HepG2 (cell line): ENCODE measurements at regions not wholly inside any gene's neighbourhood (a gene's known extent, or its start where the extent isn't known, plus 50 kb on each side); places are given as distances from the start of the nearest gene placed in this dataset.
A peak's percentile ranks its signal among the peaks of the same experiment; 100 is the strongest.
"Not testable (repeated sequence)": the region's sequence is repeated elsewhere in the genome, so short reads cannot be mapped to it uniquely, and the experiment has no call there.

Experiments
- ARNT2 ChIP-seq: sonication (generic); formaldehyde crosslinking; IDR thresholded peaks from 2 replicates; pipeline ENCODE4 v1.8.0; 2022; ENCODE audit warnings: mild to moderate bottlenecking, low read depth, missing genetic modification reagents, moderate library complexity
- FOXA3 ChIP-seq: IDR thresholded peaks from 2 replicates; pipeline ENCODE4 v1.6.1; 2016; ENCODE audit warnings: missing genetic modification reagents, missing compliant biosample characterization
- HDAC1 ChIP-seq: sonication (generic); formaldehyde crosslinking; IDR thresholded peaks from 2 replicates; pipeline ENCODE4 v1.5.1; 2020; ENCODE audit warnings: mild to moderate bottlenecking, missing genetic modification reagents
- KAT7 ChIP-seq: IDR thresholded peaks from 2 replicates; pipeline ENCODE4 v1.6.1; 2018; ENCODE audit warnings: borderline replicate concordance, missing compliant biosample characterization
- KMT2A ChIP-seq: sonication (generic); formaldehyde crosslinking; IDR thresholded peaks from 2 replicates; pipeline ENCODE4 v1.4.0; 2020; ENCODE audit warnings: missing genetic modification reagents
- MAZ ChIP-seq, 2 experiments: sonication (generic) in 1 of 2; formaldehyde crosslinking in 1 of 2; IDR thresholded peaks; 2 replicates each; pipeline versions ENCODE4 v1.5.0 to v1.6.1; 2012 to 2020; ENCODE audit warnings: low read depth in 2 of 2, mild to moderate bottlenecking in 2 of 2, borderline replicate concordance in 1 of 2, improper control_type of control experiment in 1 of 2, low read length in 1 of 2, missing genetic modification reagents in 1 of 2, moderate library complexity in 1 of 2
- NONO ChIP-seq, 2 experiments: fragments of 450-650 bp in 1 of 2; sonication (generic) in 1 of 2; formaldehyde crosslinking in 1 of 2; IDR thresholded peaks in 1 of 2; conservative IDR thresholded peaks in 1 of 2; 2 replicates each; pipeline versions ENCODE4 v1.6.1 to v1.8.0; 2017 to 2022; ENCODE audit warnings: mild to moderate bottlenecking in 1 of 2, missing genetic modification reagents in 1 of 2, moderate library complexity in 1 of 2
- NRL ChIP-seq: sonication (generic); formaldehyde crosslinking; IDR thresholded peaks from 2 replicates; pipeline ENCODE4 v1.5.0; 2020; ENCODE audit warnings: missing genetic modification reagents, mild to moderate bottlenecking, moderate library complexity, borderline replicate concordance
- ONECUT2 ChIP-seq: sonication (generic); formaldehyde crosslinking; IDR thresholded peaks from 2 replicates; pipeline ENCODE4 v1.4.0; 2020; ENCODE audit warnings: missing genetic modification reagents
- TARDBP ChIP-seq: sonication (generic); formaldehyde crosslinking; IDR thresholded peaks from 2 replicates; pipeline ENCODE4 v1.8.0; 2022; ENCODE audit warnings: mild to moderate bottlenecking, missing genetic modification reagents
- TEAD3 ChIP-seq: optimal IDR thresholded peaks from 2 replicates; pipeline ENCODE3; 2016; ENCODE audit warnings: borderline replicate concordance
- ZFP91 ChIP-seq: sonication (generic); formaldehyde crosslinking; IDR thresholded peaks from 2 replicates; pipeline ENCODE4 v1.9.0; 2022; ENCODE audit warnings: missing genetic modification reagents, mild to moderate bottlenecking, borderline replicate concordance
- ZFY ChIP-seq: sonication (generic); formaldehyde crosslinking; IDR thresholded peaks from 2 replicates; pipeline ENCODE4 v1.4.0; 2020; ENCODE audit warnings: missing genetic modification reagents
- TF ChIP-seq, protein P1 (sequence below): sonication (generic); formaldehyde crosslinking; IDR thresholded peaks from 2 replicates; pipeline ENCODE4 v1.8.1; 2022; ENCODE audit warnings: low read depth, mild to moderate bottlenecking, missing genetic modification reagents
- TF ChIP-seq, protein P2 (sequence below): sonication (generic); formaldehyde crosslinking; IDR thresholded peaks from 2 replicates; pipeline ENCODE4 v1.5.0; 2020; ENCODE audit warnings: missing genetic modification reagents
- TF ChIP-seq, protein P3 (sequence below): sonication (generic); formaldehyde crosslinking; IDR thresholded peaks from 2 replicates; pipeline ENCODE4 v1.4.0; 2020; ENCODE audit warnings: missing genetic modification reagents, borderline replicate concordance

- TF ChIP-seq, protein P1, sequence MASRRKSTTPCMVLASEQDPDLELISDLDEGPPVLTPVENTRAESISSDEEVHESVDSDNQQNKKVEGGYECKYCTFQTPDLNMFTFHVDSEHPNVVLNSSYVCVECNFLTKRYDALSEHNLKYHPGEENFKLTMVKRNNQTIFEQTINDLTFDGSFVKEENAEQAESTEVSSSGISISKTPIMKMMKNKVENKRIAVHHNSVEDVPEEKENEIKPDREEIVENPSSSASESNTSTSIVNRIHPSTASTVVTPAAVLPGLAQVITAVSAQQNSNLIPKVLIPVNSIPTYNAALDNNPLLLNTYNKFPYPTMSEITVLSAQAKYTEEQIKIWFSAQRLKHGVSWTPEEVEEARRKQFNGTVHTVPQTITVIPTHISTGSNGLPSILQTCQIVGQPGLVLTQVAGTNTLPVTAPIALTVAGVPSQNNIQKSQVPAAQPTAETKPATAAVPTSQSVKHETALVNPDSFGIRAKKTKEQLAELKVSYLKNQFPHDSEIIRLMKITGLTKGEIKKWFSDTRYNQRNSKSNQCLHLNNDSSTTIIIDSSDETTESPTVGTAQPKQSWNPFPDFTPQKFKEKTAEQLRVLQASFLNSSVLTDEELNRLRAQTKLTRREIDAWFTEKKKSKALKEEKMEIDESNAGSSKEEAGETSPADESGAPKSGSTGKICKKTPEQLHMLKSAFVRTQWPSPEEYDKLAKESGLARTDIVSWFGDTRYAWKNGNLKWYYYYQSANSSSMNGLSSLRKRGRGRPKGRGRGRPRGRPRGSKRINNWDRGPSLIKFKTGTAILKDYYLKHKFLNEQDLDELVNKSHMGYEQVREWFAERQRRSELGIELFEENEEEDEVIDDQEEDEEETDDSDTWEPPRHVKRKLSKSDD (CRISPR knock-in tag), result peak; percentile 99
- TF ChIP-seq HDAC1, result peak; percentile 88
- TF ChIP-seq FOXA3 (CRISPR knock-in tag), result peak; percentile 69
- 0 out of 2 replicates have a peak, but pooled peaks have one; percentile 11 for TF ChIP-seq ONECUT2
- TF ChIP-seq NONO (IDR thresholded peaks at IDR 0.05); MAZ (IDR thresholded peaks at IDR 0.05; ENCODE audit: borderline replicate concordance, low read depth, low read length): not testable (repeated sequence)
- TF ChIP-seq NONO (CRISPR knock-in tag; conservative IDR thresholded peaks at IDR 0.05), result peak; percentile 84
- TF ChIP-seq, protein P2, sequence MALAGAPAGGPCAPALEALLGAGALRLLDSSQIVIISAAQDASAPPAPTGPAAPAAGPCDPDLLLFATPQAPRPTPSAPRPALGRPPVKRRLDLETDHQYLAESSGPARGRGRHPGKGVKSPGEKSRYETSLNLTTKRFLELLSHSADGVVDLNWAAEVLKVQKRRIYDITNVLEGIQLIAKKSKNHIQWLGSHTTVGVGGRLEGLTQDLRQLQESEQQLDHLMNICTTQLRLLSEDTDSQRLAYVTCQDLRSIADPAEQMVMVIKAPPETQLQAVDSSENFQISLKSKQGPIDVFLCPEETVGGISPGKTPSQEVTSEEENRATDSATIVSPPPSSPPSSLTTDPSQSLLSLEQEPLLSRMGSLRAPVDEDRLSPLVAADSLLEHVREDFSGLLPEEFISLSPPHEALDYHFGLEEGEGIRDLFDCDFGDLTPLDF, result peak; percentile 88
- TF ChIP-seq NRL (CRISPR knock-in tag), result peak; percentile 74; the same call in 1 of the 2 replicates
- 0 out of 2 replicates have a peak, but pooled peaks have one; percentile 23 for TF ChIP-seq KAT7
- peak; percentile 82 for TF ChIP-seq MAZ (CRISPR knock-in tag; IDR thresholded peaks at IDR 0.05; ENCODE audit: low read depth)
- peak; percentile 68 for TF ChIP-seq TARDBP (CRISPR knock-in tag)
- peak; percentile 66; the same call in 1 of the 2 replicates for TF ChIP-seq KMT2A
- peak; percentile 77 for TF ChIP-seq ZFY (CRISPR knock-in tag)
- TF ChIP-seq TEAD3 (CRISPR knock-in tag), result peak; percentile 77
- TF ChIP-seq ARNT2 (CRISPR knock-in tag), result peak; percentile 54; the same call in 1 of the 2 replicates
- TF ChIP-seq, protein P3, sequence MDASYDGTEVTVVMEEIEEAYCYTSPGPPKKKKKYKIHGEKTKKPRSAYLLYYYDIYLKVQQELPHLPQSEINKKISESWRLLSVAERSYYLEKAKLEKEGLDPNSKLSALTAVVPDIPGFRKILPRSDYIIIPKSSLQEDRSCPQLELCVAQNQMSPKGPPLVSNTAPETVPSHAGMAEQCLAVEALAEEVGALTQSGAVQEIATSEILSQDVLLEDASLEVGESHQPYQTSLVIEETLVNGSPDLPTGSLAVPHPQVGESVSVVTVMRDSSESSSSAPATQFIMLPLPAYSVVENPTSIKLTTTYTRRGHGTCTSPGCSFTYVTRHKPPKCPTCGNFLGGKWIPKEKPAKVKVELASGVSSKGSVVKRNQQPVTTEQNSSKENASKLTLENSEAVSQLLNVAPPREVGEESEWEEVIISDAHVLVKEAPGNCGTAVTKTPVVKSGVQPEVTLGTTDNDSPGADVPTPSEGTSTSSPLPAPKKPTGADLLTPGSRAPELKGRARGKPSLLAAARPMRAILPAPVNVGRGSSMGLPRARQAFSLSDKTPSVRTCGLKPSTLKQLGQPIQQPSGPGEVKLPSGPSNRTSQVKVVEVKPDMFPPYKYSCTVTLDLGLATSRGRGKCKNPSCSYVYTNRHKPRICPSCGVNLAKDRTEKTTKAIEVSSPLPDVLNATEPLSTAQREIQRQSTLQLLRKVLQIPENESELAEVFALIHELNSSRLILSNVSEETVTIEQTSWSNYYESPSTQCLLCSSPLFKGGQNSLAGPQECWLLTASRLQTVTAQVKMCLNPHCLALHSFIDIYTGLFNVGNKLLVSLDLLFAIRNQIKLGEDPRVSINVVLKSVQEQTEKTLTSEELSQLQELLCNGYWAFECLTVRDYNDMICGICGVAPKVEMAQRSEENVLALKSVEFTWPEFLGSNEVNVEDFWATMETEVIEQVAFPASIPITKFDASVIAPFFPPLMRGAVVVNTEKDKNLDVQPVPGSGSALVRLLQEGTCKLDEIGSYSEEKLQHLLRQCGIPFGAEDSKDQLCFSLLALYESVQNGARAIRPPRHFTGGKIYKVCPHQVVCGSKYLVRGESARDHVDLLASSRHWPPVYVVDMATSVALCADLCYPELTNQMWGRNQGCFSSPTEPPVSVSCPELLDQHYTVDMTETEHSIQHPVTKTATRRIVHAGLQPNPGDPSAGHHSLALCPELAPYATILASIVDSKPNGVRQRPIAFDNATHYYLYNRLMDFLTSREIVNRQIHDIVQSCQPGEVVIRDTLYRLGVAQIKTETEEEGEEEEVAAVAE (CRISPR knock-in tag), result peak; percentile 96
- peak; percentile 72; the same call in 1 of the 2 replicates for TF ChIP-seq ZFP91 (CRISPR knock-in tag)
Measured at GRCh38 chr1:778451-779278, 92.2 kb upstream of the OR4F16 start (continued).
